ENCODE measurements at regions not wholly inside any gene's neighbourhood (a gene's known extent, or its start where the extent isn't known, plus 50 kb on each side); places are given as distances from the start of the nearest gene placed in this dataset.

DNA sequence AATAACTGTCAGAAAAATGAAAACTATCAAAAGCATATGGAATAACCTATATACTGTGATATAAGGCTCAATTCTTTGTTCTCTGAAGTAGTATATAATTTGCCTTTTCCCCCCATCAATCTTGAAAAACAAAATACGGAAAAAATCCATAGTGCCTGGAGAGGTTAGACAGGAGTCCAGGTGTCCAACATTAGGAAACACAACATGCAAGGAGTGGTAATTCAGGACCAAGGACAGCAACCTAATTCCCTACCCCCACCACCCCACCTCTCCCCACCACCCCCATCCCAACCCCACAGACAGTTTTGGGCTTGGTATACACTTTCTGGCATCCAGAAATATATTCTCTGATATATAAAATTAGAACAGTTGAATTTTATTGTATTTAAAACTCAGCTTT, 55.1 kb upstream of the SLC25A26 start:
- TF ChIP-seq, protein P1, sequence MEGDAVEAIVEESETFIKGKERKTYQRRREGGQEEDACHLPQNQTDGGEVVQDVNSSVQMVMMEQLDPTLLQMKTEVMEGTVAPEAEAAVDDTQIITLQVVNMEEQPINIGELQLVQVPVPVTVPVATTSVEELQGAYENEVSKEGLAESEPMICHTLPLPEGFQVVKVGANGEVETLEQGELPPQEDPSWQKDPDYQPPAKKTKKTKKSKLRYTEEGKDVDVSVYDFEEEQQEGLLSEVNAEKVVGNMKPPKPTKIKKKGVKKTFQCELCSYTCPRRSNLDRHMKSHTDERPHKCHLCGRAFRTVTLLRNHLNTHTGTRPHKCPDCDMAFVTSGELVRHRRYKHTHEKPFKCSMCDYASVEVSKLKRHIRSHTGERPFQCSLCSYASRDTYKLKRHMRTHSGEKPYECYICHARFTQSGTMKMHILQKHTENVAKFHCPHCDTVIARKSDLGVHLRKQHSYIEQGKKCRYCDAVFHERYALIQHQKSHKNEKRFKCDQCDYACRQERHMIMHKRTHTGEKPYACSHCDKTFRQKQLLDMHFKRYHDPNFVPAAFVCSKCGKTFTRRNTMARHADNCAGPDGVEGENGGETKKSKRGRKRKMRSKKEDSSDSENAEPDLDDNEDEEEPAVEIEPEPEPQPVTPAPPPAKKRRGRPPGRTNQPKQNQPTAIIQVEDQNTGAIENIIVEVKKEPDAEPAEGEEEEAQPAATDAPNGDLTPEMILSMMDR (optimal IDR thresholded peaks at IDR 0.05 in 1 of 3, IDR thresholded peaks at IDR 0.05 in 1 of 3, conservative IDR thresholded peaks at IDR 0.05 in 1 of 3; ENCODE audit: extremely low read depth in 1 of 3, insufficient read depth in 2 of 3, low read length in 3 of 3) = no peak
- no peak for TF ChIP-seq EZH2 (IDR thresholded peaks at IDR 0.05; ENCODE audit: low read length)
